ENCODE measurements at regions not wholly inside any gene's neighbourhood (a gene's known extent, or its start where the extent isn't known, plus 50 kb on each side); places are given as distances from the start of the nearest gene placed in this dataset.

DNA sequence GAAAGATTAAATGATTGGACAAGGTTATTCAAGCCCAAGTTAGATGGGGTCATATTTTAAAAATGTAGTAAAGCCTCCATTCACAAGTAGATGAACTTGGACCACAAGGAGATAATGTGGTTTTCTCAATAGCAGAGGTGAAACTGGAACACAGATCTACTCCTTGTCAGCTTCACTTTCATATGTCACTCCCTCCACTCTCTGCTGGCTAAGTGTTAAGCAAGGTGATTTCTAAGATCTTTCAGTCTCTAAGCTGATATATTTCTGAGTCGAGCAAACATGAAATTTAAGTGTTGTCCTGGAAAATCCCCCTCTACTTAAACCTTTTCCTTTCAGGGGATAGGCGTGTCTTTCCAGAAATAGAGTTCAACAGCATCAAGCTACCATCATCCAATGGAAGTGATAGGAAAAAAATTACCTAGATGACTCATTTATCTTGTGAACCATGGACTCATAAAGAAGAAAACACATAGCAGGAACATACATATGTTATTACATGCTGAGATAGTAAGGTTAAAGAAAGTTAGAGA lies 275.0 kb downstream of the PTEN start:
- no peak for TF ChIP-seq CTCF (IDR thresholded peaks at IDR 0.05)
- TF ChIP-seq, protein P1, sequence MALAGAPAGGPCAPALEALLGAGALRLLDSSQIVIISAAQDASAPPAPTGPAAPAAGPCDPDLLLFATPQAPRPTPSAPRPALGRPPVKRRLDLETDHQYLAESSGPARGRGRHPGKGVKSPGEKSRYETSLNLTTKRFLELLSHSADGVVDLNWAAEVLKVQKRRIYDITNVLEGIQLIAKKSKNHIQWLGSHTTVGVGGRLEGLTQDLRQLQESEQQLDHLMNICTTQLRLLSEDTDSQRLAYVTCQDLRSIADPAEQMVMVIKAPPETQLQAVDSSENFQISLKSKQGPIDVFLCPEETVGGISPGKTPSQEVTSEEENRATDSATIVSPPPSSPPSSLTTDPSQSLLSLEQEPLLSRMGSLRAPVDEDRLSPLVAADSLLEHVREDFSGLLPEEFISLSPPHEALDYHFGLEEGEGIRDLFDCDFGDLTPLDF (CRISPR knock-in tag; IDR thresholded peaks at IDR 0.05), result no peak
- TF ChIP-seq, protein P2, sequence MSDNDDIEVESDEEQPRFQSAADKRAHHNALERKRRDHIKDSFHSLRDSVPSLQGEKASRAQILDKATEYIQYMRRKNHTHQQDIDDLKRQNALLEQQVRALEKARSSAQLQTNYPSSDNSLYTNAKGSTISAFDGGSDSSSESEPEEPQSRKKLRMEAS (CRISPR knock-in tag; IDR thresholded peaks at IDR 0.05), result no peak
